ENCODE measurements at regions not wholly inside any gene's neighbourhood (a gene's known extent, or its start where the extent isn't known, plus 50 kb on each side); places are given as distances from the start of the nearest gene placed in this dataset.

- TF ChIP-seq POLR2A (IDR thresholded peaks at IDR 0.05) (no peak), CTCF (IDR thresholded peaks at IDR 0.05) (no peak)
Observed at GRCh38 chr14:27056586-27056985, 458.8 kb upstream of the NOVA1 start.
